Transverse colon (tissue), 4 donors: ENCODE measurements at regions not wholly inside any gene's neighbourhood (a gene's known extent, or its start where the extent isn't known, plus 50 kb on each side); places are given as distances from the start of the nearest gene placed in this dataset.

Experiments used
- EP300 ChIP-seq: sonication (generic); formaldehyde crosslinking; IDR thresholded peaks from one replicate; pipeline ENCODE4 v1.6.1; 2017; ENCODE audit warnings: antibody characterized with exemption, low read depth
- POLR2A ChIP-seq: fragments of 450-650 bp; IDR thresholded peaks from one replicate; pipeline ENCODE4 v1.6.1; 2016; ENCODE audit warnings: antibody characterized with exemption, mild to moderate bottlenecking, moderate library complexity
- POLR2AphosphoS5 ChIP-seq, 3 donors: sonication (generic); formaldehyde crosslinking; IDR thresholded peaks; one replicate each; pipeline ENCODE4 v1.6.1; 2016; ENCODE audit warnings: antibody characterized with exemption in 3 of 3
- TF ChIP-seq, protein P1 (sequence below), 5 experiments: fragments of 200-600 bp in 3 of 5; fragments of 450-650 bp in 2 of 5; sonication (generic) in 3 of 5; IDR thresholded peaks; 1 replicate in 2 of 5; 2 replicates in 3 of 5; pipeline ENCODE4 v1.5.1; 2016 to 2017; ENCODE audit warnings: antibody characterized with exemption in 5 of 5, inconsistent platforms in 3 of 5, mild to moderate bottlenecking in 2 of 5, moderate library complexity in 1 of 5

DNA sequence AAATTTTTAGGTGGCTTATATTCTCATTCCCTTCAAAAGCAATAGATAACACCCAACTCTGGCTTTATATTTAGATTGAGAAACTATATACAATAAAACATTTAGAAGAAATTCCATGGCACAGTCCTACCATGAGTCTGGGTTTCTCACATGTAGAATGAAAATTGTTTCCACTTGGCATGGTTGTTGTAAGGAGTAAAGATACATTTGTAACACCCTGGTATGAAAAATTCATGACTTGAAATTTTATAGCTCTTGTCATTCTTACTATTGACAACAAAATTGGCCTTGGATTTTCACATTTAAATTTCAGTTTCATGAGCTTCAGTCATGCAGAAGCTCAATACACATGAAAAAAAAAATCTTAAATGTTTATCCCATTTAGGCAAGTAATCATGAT, 92.5 kb upstream of the CBLN2 start:
- TF ChIP-seq, protein P1, sequence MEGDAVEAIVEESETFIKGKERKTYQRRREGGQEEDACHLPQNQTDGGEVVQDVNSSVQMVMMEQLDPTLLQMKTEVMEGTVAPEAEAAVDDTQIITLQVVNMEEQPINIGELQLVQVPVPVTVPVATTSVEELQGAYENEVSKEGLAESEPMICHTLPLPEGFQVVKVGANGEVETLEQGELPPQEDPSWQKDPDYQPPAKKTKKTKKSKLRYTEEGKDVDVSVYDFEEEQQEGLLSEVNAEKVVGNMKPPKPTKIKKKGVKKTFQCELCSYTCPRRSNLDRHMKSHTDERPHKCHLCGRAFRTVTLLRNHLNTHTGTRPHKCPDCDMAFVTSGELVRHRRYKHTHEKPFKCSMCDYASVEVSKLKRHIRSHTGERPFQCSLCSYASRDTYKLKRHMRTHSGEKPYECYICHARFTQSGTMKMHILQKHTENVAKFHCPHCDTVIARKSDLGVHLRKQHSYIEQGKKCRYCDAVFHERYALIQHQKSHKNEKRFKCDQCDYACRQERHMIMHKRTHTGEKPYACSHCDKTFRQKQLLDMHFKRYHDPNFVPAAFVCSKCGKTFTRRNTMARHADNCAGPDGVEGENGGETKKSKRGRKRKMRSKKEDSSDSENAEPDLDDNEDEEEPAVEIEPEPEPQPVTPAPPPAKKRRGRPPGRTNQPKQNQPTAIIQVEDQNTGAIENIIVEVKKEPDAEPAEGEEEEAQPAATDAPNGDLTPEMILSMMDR (IDR thresholded peaks at IDR 0.05), result no peak
- TF ChIP-seq EP300 (no peak), POLR2AphosphoS5 (IDR thresholded peaks at IDR 0.05) (no peak), POLR2A (no peak)
